ENCODE measurements at regions not wholly inside any gene's neighbourhood (a gene's known extent, or its start where the extent isn't known, plus 50 kb on each side); places are given as distances from the start of the nearest gene placed in this dataset.

DNA sequence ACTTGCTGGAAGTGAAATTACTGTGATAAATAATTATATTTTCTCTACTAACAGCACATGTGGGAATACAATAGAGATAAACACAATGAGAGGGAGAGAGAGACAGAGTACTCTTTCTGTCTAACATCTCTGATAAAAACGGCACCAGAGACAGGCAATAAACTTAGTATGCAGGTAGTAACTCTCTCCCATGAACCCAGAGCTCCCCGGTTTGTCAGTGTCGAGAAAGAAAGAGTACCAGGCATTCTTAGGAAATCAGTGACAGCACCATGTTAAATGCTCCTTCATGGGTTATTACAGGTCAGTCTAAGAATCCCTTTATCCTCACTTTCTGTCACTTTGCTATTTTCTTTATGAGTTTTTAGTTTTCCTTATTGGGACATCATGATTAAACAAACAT is 110.7 kb upstream of the EPHA3 start:
- TF ChIP-seq CTCF (IDR thresholded peaks at IDR 0.05; ENCODE audit: low read depth, low read length) = no peak
- TF ChIP-seq POLR2A (IDR thresholded peaks at IDR 0.05; ENCODE audit: extremely low read depth, insufficient read length) = no peak
- TF ChIP-seq, protein P1, sequence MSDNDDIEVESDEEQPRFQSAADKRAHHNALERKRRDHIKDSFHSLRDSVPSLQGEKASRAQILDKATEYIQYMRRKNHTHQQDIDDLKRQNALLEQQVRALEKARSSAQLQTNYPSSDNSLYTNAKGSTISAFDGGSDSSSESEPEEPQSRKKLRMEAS (IDR thresholded peaks at IDR 0.05; ENCODE audit: low read depth, low read length) = no peak
- TF ChIP-seq MYC (IDR thresholded peaks at IDR 0.05; ENCODE audit: low read depth, low read length) = no peak

Measured in NB4 (cell line).